Left colon (tissue), 2 donors: ENCODE measurements at regions not wholly inside any gene's neighbourhood (a gene's known extent, or its start where the extent isn't known, plus 50 kb on each side); places are given as distances from the start of the nearest gene placed in this dataset.
"Not testable (repeated sequence)": the region's sequence is repeated elsewhere in the genome, so short reads cannot be mapped to it uniquely, and the experiment has no call there.

Source experiments
- ATAC-seq: fragments of 200-7000 bp; cut with Tn5 transposase; one replicate; pipeline ENCODE4 v1.9.1; 2020; ENCODE audit warnings: mild to moderate bottlenecking, moderate library complexity
- DNase-seq, 2 donors: peaks; one replicate each; pipeline ENCODE4 v3.0.0-alpha.2; 2020
- intact Hi-C, 2 donors: fragments of 100-400 bp; cut with DNase I in 1 of 2; cut with micrococcal nuclease in 1 of 2; formaldehyde crosslinking; loops; one replicate each; pipeline versions ENCODE4 v1.11.2 to v1.14.0; 2022; cut with DNase I, micrococcal nuclease
- donor health status: DM: no; HTN: no; CAD: no.
- donor health status: DM: yes; HTN: yes; CAD: no.

DNA sequence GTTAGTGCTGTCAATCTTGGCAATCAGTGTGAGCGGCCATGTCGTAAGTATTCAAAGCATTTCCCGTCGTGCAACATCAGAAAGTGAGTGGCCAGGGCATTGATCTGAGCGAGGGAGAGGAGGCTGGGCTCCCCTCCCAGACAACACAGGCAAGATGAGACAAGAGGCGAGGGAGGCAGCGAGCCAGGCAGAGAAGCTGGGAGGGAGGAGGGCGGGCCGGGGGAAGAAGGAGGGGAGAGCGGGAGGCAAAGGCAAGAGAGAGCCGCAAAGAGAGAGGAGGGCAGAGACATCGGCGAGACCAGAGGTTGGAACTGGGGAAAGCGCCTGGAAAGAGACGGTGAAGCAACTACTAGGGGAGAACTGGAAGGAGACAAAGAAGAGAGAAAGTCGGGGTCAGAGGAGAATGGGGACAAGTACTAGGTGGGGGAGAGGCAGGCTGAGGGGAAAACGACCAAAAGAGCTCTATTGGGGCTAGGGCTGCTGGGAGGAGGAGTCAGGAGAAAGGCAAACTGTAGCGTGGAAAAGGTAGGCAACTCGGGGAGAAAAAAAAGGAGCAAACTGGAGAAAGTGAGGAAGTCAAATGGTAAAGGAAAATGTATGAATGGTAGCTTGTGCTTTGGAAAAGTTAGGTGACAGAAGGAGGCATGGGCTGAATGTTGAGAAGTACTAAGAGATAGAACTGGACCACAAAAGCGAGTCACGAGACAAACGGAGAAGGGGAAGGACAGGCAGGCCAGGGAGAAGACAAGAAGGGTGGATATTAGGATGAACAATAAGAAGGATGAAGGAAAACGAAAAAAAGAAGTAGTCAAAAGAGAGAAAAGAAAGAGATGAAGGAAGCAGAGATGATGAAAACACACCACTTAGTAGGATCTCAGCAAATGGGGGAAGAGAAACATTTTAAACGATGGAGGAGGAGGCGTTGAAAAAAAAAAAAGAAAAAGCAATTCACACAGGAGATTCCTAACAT is 130.5 kb upstream of the C11orf58 start:
- no peak for ATAC-seq
- peak in 1 of 2 donors; percentile 27 for DNase-seq
- intact Hi-C loops = no loop called here

- peak; percentile 14 for ATAC-seq
- intact Hi-C loops = no loop called here
- DNase-seq = peak in 1 of 2 donors; percentile 23
These were observed 131.4 kb upstream of the C11orf58 start for GRCh38 chr11:16606784-16607674.

GRCh38 chr11:16605894-16606783 is 132.3 kb upstream of the C11orf58 start:
- intact Hi-C loops = no loop called here
- ATAC-seq (peak; percentile 70), DNase-seq (peak; percentile 76 to 90)

DNA sequence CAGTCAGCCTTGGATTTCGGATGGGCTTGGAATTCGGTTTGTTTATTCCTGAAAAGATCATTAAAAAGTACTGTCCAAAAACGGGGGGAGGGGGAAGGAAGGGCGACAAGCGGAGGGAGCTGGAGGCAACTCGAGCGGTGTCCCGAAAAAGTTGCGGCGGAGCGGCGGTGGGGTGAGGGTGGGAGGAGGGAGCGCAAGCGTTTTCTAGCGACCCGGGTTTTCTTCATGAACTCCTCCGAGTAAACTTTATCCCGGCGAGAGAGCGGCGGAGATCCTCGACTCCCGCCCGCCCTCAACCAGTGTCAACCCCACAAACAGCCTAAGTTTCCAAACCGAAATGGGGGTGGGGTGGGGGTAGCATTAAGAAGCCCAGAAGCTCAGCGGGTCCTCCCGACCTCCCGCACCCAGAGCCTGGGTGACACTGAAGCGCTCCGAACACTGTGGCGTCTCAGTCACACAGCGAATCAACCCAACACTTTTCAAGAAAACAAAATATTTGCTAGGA is 133.0 kb upstream of the C11orf58 start:
- ATAC-seq (peak; percentile 20), DNase-seq (peak in 1 of 2 donors; percentile 29)
- intact Hi-C loops = no loop called here

- DNase-seq = peak in 1 of 2 donors; percentile 64
- ATAC-seq = peak; percentile 78
- intact Hi-C loops = no loop called here
These were observed 133.6 kb upstream of the C11orf58 start for GRCh38 chr11:16604794-16605388.

- ATAC-seq = peak; percentile 58
- peak in 1 of 2 donors; percentile 49 for DNase-seq
- intact Hi-C loops = no loop called here
These were observed 134.3 kb upstream of the C11orf58 start for GRCh38 chr11:16603890-16604793.

GRCh38 chr11:16603245-16603644 is 135.2 kb upstream of the C11orf58 start:
- DNase-seq (no peak), ATAC-seq (no peak)
- intact Hi-C loops = no loop called here

- intact Hi-C loops = no loop called here
- no peak for ATAC-seq
- DNase-seq = no peak
These were observed 139.5 kb upstream of the C11orf58 start for GRCh38 chr11:16598906-16599305.

- ATAC-seq = no peak
- no peak for DNase-seq
- intact Hi-C loops = no loop called here
These were observed 140.4 kb upstream of the C11orf58 start for GRCh38 chr11:16598032-16598431.

DNA sequence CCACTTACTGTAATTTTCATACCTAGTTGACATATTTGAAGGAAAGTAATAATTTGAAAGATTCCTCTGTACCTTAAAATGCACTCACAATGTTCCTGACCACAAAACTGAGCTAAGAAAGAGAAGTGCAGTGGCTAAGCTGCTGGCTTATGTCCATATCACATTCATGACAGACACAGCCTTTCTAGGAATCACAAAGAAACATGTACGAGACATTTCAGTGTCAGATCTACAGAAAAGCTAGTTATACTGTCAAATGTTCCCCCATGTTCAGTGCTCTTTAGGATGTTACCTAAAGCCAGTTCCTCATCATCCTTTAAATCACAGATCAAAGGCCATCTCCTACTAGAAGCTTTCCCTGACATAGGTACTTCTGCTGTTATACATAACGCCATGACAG is 142.2 kb upstream of the C11orf58 start:
- intact Hi-C loops = no loop called here
- ATAC-seq = no peak

DNA sequence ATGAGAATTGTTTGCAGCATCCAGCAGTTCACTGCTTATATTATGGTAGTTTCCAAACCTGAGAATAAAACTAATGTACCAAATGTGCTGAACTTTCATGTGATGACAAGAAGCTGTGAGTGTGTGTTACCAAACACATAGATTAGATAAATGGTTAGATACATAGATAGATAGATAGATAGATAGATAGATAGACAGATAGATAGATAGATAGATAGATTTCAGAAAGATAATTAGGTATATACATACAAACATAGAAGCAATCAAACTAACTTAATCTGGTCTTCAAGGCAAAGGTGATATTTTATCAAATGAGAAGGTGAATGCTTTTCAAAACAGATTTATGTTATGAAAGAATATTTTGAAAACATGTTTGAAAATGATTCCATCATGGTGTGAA is 147.3 kb upstream of the C11orf58 start:
- intact Hi-C loops = no loop called here
- no peak for ATAC-seq
- DNase-seq = no peak

More for the DNA sequence above, 142.2 kb upstream of the C11orf58 start:
- no peak for DNase-seq

- intact Hi-C loops = no loop called here
- DNase-seq (no peak), ATAC-seq (no peak)
These were observed 150.8 kb upstream of the C11orf58 start for GRCh38 chr11:16587670-16588069.

DNA sequence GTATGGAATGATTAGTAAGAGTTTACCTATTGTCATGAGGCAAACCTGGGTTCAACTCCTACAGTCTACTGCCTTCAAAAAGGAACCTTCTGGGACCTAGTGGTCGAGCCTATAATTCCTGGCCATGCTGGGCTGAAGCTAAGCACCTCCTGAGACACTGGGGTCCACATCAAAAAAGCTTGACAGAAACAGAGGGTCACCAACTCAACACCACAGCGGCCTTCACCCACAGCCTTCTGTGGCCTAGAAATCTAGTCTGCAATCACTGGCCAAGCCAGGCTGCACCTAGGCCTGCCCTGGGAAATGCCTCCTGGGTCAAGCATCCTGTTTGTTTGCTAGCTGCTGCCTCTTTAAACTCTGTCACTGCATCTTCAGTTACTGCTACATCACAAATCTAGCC is 153.9 kb upstream of the C11orf58 start:
- intact Hi-C loops = no loop called here
- ATAC-seq (no peak), DNase-seq (no peak)

- DNase-seq, intact Hi-C loops, ATAC-seq: not testable (repeated sequence)
These were observed 157.4 kb upstream of the C11orf58 start for GRCh38 chr11:16581078-16581477.

- DNase-seq = no peak
- intact Hi-C loops = no loop called here
- ATAC-seq = no peak
These were observed 161.0 kb upstream of the C11orf58 start for GRCh38 chr11:16577490-16577889.

GRCh38 chr11:16574889-16575288 is 163.6 kb upstream of the C11orf58 start:
- ATAC-seq, DNase-seq, intact Hi-C loops: not testable (repeated sequence)

- DNase-seq = no peak
- intact Hi-C loops = no loop called here
- no peak for ATAC-seq
These were observed 165.5 kb upstream of the C11orf58 start for GRCh38 chr11:16572945-16573344.
